Loucy (cell line): ENCODE measurements at regions not wholly inside any gene's neighbourhood (a gene's known extent, or its start where the extent isn't known, plus 50 kb on each side); places are given as distances from the start of the nearest gene placed in this dataset.

Experiments
- H2AFZ ChIP-seq: fragments of 200-600 bp; sonication (generic); 2 replicates; pipeline ENCODE4 v1.6.0; 2016; ENCODE audit warnings: antibody characterized with exemption, mild to moderate bottlenecking, low read length, moderate library complexity
- H3F3A ChIP-seq: fragments of 200-600 bp; 2 replicates; pipeline ENCODE4 v1.6.0; 2016; ENCODE audit warnings: antibody characterized with exemption, low read depth, mild to moderate bottlenecking
- H3K27me3 ChIP-seq: fragments of 200-600 bp; sonication (generic); 2 replicates; pipeline ENCODE4 v1.6.1; 2014; ENCODE audit warnings: low read length, mild to moderate bottlenecking; ENCODE audit not compliant: insufficient read depth, poor library complexity, severe bottlenecking
- H3K36me3 ChIP-seq: fragments of 200-600 bp; sonication (generic); 2 replicates; pipeline ENCODE4 v1.6.1; 2016; ENCODE audit warnings: low read length; ENCODE audit not compliant: insufficient read depth
- H3K4me1 ChIP-seq: fragments of 200-600 bp; sonication (generic); 2 replicates; pipeline ENCODE4 v1.5.1; 2014; ENCODE audit warnings: low read length, mild to moderate bottlenecking; ENCODE audit not compliant: insufficient read depth, poor library complexity, severe bottlenecking
- H3K4me2 ChIP-seq: fragments of 200-600 bp; sonication (generic); 2 replicates; pipeline ENCODE4 v1.6.0; 2014; ENCODE audit warnings: antibody characterized with exemption, low read length, low read depth, mild to moderate bottlenecking; ENCODE audit not compliant: poor library complexity, severe bottlenecking
- H3K4me3 ChIP-seq: fragments of 200-600 bp; sonication (generic); 2 replicates; pipeline ENCODE4 v1.5.1; 2014; ENCODE audit warnings: low read length, mild to moderate bottlenecking, mixed read lengths; ENCODE audit not compliant: poor library complexity, severe bottlenecking
- H3K79me2 ChIP-seq: fragments of 200-600 bp; sonication (generic); 2 replicates; pipeline ENCODE4 v1.6.1; 2014; ENCODE audit warnings: low read length; ENCODE audit not compliant: insufficient read depth
- H3K9ac ChIP-seq: fragments of 200-600 bp; sonication (generic); 2 replicates; pipeline ENCODE4 v1.6.0; 2014; ENCODE audit warnings: mild to moderate bottlenecking, low read depth, low read length, moderate library complexity; ENCODE audit not compliant: poor library complexity, severe bottlenecking
- H3K9me2 ChIP-seq: fragments of 200-600 bp; sonication (generic); replicated peaks from 2 replicates; pipeline ENCODE4 v1.6.1; 2016; ENCODE audit warnings: low read depth, low read length, mixed read lengths
- H3K9me3 ChIP-seq: fragments of 200-600 bp; sonication (generic); 2 replicates; pipeline ENCODE4 v1.6.1; 2014; ENCODE audit warnings: mild to moderate bottlenecking, antibody characterized with exemption, low read length, low read depth; ENCODE audit not compliant: insufficient read depth
- H4K20me1 ChIP-seq: fragments of 200-600 bp; sonication (generic); 2 replicates; pipeline ENCODE4 v1.6.0; 2014; ENCODE audit warnings: antibody characterized with exemption, low read length, mild to moderate bottlenecking; ENCODE audit not compliant: insufficient read depth, poor library complexity, severe bottlenecking
- CTCF ChIP-seq: fragments of 200-600 bp; sonication (generic); conservative IDR thresholded peaks from 2 replicates; pipeline ENCODE4 v1.5.1; 2014; ENCODE audit warnings: mild to moderate bottlenecking, antibody characterized with exemption, low read length
- EZH2phosphoT487 ChIP-seq: fragments of 200-600 bp; IDR thresholded peaks from 2 replicates; pipeline ENCODE4 v1.6.1; 2018; ENCODE audit warnings: antibody characterized with exemption, mild to moderate bottlenecking, moderate library complexity, borderline replicate concordance

- Histone ChIP-seq H3K4me1 (no peaks in the 10 kb centered on the region), H3K36me3 (no peaks in the 10 kb centered on the region), H3K27me3 (no peaks in the 10 kb centered on the region), H3K79me2 (no peaks in the 10 kb centered on the region), H4K20me1 (no peaks in the 10 kb centered on the region), H3K9ac (no peak overlapping the region), H3F3A (no peaks in the 10 kb centered on the region), H2AFZ (no peak overlapping the region), H3K4me2 (no peak overlapping the region), H3K9me3 (0 out of 2 replicates have a peak, but pooled peaks cover under 1% of the 10 kb centered on the region), H3K4me3 (no peak overlapping the region), H3K9me2 (no peaks in the 10 kb centered on the region)
- no peak for TF ChIP-seq CTCF
- no peak for TF ChIP-seq EZH2phosphoT487
Measured at GRCh38 chr21:32131960-32132359, 146.9 kb downstream of the MIS18A start.

- Histone ChIP-seq H3K9me3 (no peaks in the 10 kb centered on the region), H3K4me1 (no peaks in the 10 kb centered on the region), H3K4me3 (no peak overlapping the region), H3K9ac (no peak overlapping the region), H3K4me2 (no peak overlapping the region), H2AFZ (no peak overlapping the region), H3F3A (no peaks in the 10 kb centered on the region), H3K36me3 (no peaks in the 10 kb centered on the region), H3K9me2 (no peaks in the 10 kb centered on the region), H4K20me1 (no peaks in the 10 kb centered on the region), H3K27me3 (no peaks in the 10 kb centered on the region), H3K79me2 (no peaks in the 10 kb centered on the region)
- TF ChIP-seq EZH2phosphoT487: no peak
- TF ChIP-seq CTCF: no peak
Measured at GRCh38 chr21:32131164-32131563, 147.7 kb downstream of the MIS18A start.

GRCh38 chr21:32130031-32130891 lies 148.6 kb downstream of the MIS18A start:
- Histone ChIP-seq H3K79me2 (no peaks in the 10 kb centered on the region), H3K9me2 (no peaks in the 10 kb centered on the region), H2AFZ (no peak overlapping the region), H3K4me3 (no peak overlapping the region), H3K27me3 (no peaks in the 10 kb centered on the region), H3F3A (no peaks in the 10 kb centered on the region), H3K9ac (no peak overlapping the region), H3K4me1 (no peaks in the 10 kb centered on the region), H3K36me3 (no peaks in the 10 kb centered on the region), H3K4me2 (no peak overlapping the region), H4K20me1 (no peaks in the 10 kb centered on the region), H3K9me3 (no peaks in the 10 kb centered on the region)
- TF ChIP-seq EZH2phosphoT487: no peak
- no peak for TF ChIP-seq CTCF
